Panc1 (cell line): ENCODE measurements at regions not wholly inside any gene's neighbourhood (a gene's known extent, or its start where the extent isn't known, plus 50 kb on each side); places are given as distances from the start of the nearest gene placed in this dataset.

Experiments
- ATAC-seq: fragments of 200-7000 bp; cut with Tn5 transposase; 2 replicates; pipeline ENCODE4 v1.9.1; 2020; ENCODE audit warnings: mild to moderate bottlenecking, moderate library complexity
- BruUV-seq: library from RNA; stranded (reverse); fragments of 400-500 nt; replicated peaks from 2 replicates; lab custom pipeline; 2021; lab: Mats Ljungman, UMichigan
- CTCF ChIA-PET: fragments of 300-600 bp; sonication (Branson Sonifier 250); formaldehyde crosslinking; loops from one replicate; lab custom pipeline; 2022; ENCODE audit warnings: antibody characterized with exemption; lab: Charles Lee
- POLR2A ChIA-PET: fragments of 300-600 bp; sonication (Branson Sonifier 250); formaldehyde crosslinking; loops from one replicate; lab custom pipeline; 2022; ENCODE audit warnings: antibody characterized with exemption; lab: Charles Lee
- DNase-seq: peaks from one replicate; pipeline ENCODE4 v3.0.0-alpha.2; 2010; ENCODE audit warnings: low read depth, low spot score
- H3K27ac ChIP-seq: 2 replicates; pipeline ENCODE4 v1.5.1; 2011; ENCODE audit warnings: mild to moderate bottlenecking, low read length, inconsistent platforms
- H3K27me3 ChIP-seq: fragments of 200-500 bp; sonication (Bioruptor generic); 2 replicates; pipeline ENCODE4 v1.6.0; 2014; ENCODE audit warnings: low read length, inconsistent platforms; ENCODE audit not compliant: control insufficient read depth, insufficient read depth
- H3K36me3 ChIP-seq: fragments of 200-500 bp; sonication (Bioruptor generic); 2 replicates; pipeline ENCODE4 v1.5.1; 2014; ENCODE audit warnings: inconsistent platforms, mild to moderate bottlenecking, low read length, moderate library complexity; ENCODE audit not compliant: control insufficient read depth, insufficient read depth
- H3K4me1 ChIP-seq: 2 replicates; pipeline ENCODE4 v1.5.1; 2011; ENCODE audit warnings: inconsistent platforms, mild to moderate bottlenecking, low read length, moderate library complexity; ENCODE audit not compliant: control insufficient read depth, insufficient read depth
- H3K4me3 ChIP-seq, 2 experiments: 2 replicates each; pipeline ENCODE4 v1.5.1; 2011 to 2012; ENCODE audit warnings: low read depth in 2 of 2, low read length in 2 of 2, mild to moderate bottlenecking in 2 of 2, inconsistent platforms in 1 of 2, moderate library complexity in 1 of 2
- H3K9me3 ChIP-seq: fragments of 200-500 bp; sonication (Bioruptor generic); 2 replicates; pipeline ENCODE4 v1.5.1; 2014; ENCODE audit warnings: low read depth, mild to moderate bottlenecking, inconsistent platforms, low read length, moderate library complexity; ENCODE audit not compliant: control insufficient read depth, insufficient read depth
- CTCF ChIP-seq: fragments of 450-650 bp; IDR thresholded peaks from 2 replicates; pipeline ENCODE4 v1.5.1; 2017; ENCODE audit warnings: mild to moderate bottlenecking
- POLR2AphosphoS5 ChIP-seq: IDR thresholded peaks from 2 replicates; pipeline ENCODE4 v1.6.1; 2012; ENCODE audit warnings: mild to moderate bottlenecking, low read depth, low read length, moderate library complexity
- REST ChIP-seq, 2 experiments: IDR thresholded peaks; 2 replicates each; pipeline ENCODE4 v1.6.1; 2011 to 2012; ENCODE audit warnings: low read depth in 2 of 2, control low read depth in 1 of 2, low read length in 1 of 2, mild to moderate bottlenecking in 1 of 2, moderate library complexity in 1 of 2; ENCODE audit not compliant: insufficient read depth in 1 of 2
- SIN3A ChIP-seq: IDR thresholded peaks from 2 replicates; pipeline ENCODE4 v1.6.1; 2012; ENCODE audit warnings: low read depth, mild to moderate bottlenecking, low read length, moderate library complexity, borderline replicate concordance; ENCODE audit not compliant: insufficient read depth
- TCF7L2 ChIP-seq: IDR thresholded peaks from 2 replicates; pipeline ENCODE4 v1.6.1; 2011; ENCODE audit warnings: mild to moderate bottlenecking, low read depth, low read length, inconsistent platforms
- in situ Hi-C: cut with HindIII; loops from 2 replicates; pipeline ENCODE4 v1.10.0; 2016; ENCODE audit warnings: low sequenced_read_pairs, low pct_unique_long_range_greater_than_20kb
- intact Hi-C: fragments of 100-400 bp; cut with micrococcal nuclease; formaldehyde crosslinking; loops from one replicate; pipeline ENCODE4 v1.10.0; 2022; ENCODE audit not compliant: unreplicated experiment

- no peaks in the 10 kb centered on the region; the same call in 1 of the 2 replicates for H3K27me3 ChIP-seq
- intact Hi-C loops (no loop called here), in situ Hi-C loops (no loop called here)
- ChIA-PET CTCF (no interaction called here), POLR2A (no interaction called here)
- H3K27ac ChIP-seq: no peak overlapping the region
- TF ChIP-seq TCF7L2: no peak
- no peak for TF ChIP-seq REST (IDR thresholded peaks at IDR 0.05; ENCODE audit: insufficient read depth in 1 of 2, low read depth in 2 of 2, low read length in 1 of 2)
- TF ChIP-seq CTCF: no peak
- TF ChIP-seq SIN3A: no peak
- DNase-seq: no peak
- H3K4me1 ChIP-seq: no peaks in the 10 kb centered on the region
- no peaks in the 10 kb centered on the region for H3K9me3 ChIP-seq
- H3K36me3 ChIP-seq: no peaks in the 10 kb centered on the region
- ATAC-seq: no peak
- H3K4me3 ChIP-seq: no peak overlapping the region
- no TSS peak for BruUV-seq
Measured at GRCh38 chr6:776951-777350, 84.0 kb upstream of the EXOC2 start.

GRCh38 chr6:776528-776931 lies 83.6 kb upstream of the EXOC2 start:
- H3K4me3 ChIP-seq: no peak overlapping the region
- CTCF ChIA-PET: no interaction called here
- intact Hi-C loops (no loop called here), in situ Hi-C loops (no loop called here)
- H3K4me1 ChIP-seq: no peaks in the 10 kb centered on the region
- POLR2A ChIA-PET: no interaction called here
- ATAC-seq (no peak), DNase-seq (no peak)
- TF ChIP-seq REST (IDR thresholded peaks at IDR 0.05; ENCODE audit: insufficient read depth in 1 of 2, low read depth in 2 of 2, low read length in 1 of 2): no peak
- no peak for TF ChIP-seq SIN3A
- TF ChIP-seq POLR2AphosphoS5: no peak
- no peak for TF ChIP-seq CTCF
- TF ChIP-seq TCF7L2: no peak
- H3K27me3 ChIP-seq: no peaks in the 10 kb centered on the region; the same call in 1 of the 2 replicates
- H3K27ac ChIP-seq: no peak overlapping the region
- BruUV-seq: no TSS peak
- H3K9me3 ChIP-seq: no peaks in the 10 kb centered on the region
- no peaks in the 10 kb centered on the region for H3K36me3 ChIP-seq
